Mesenchymal stem cell (in vitro differentiated cells and primary cell): ENCODE measurements at regions not wholly inside any gene's neighbourhood (a gene's known extent, or its start where the extent isn't known, plus 50 kb on each side); places are given as distances from the start of the nearest gene placed in this dataset.

Experiments used
- DNase-seq: peaks from one replicate; pipeline ENCODE4 v3.0.0-alpha.2; 2013
- H2AFZ ChIP-seq: one replicate; pipeline ENCODE4 v1.6.1; 2013; ENCODE audit warnings: low read depth, mild to moderate bottlenecking, control low read depth, inconsistent platforms, low read length, moderate library complexity
- H2AK5ac ChIP-seq: 2 replicates; pipeline ENCODE4 v1.6.1; 2013; ENCODE audit warnings: low read length, moderate library complexity, mild to moderate bottlenecking, inconsistent platforms; ENCODE audit not compliant: severe bottlenecking
- H2BK120ac ChIP-seq: one replicate; pipeline ENCODE4 v1.6.1; 2013; ENCODE audit warnings: low read depth, mild to moderate bottlenecking, inconsistent platforms, low read length, moderate library complexity
- H2BK12ac ChIP-seq, 2 experiments: one replicate each; pipeline ENCODE4 v1.6.1; 2013; ENCODE audit warnings: inconsistent platforms in 2 of 2, low read length in 2 of 2, mild to moderate bottlenecking in 2 of 2, moderate library complexity in 2 of 2, control low read depth in 1 of 2
- H2BK15ac ChIP-seq: one replicate; pipeline ENCODE4 v1.6.1; 2013; ENCODE audit warnings: mild to moderate bottlenecking, low read depth, inconsistent platforms; ENCODE audit not compliant: poor library complexity, severe bottlenecking
- H2BK5ac ChIP-seq: 2 replicates; pipeline ENCODE4 v1.6.1; 2013; ENCODE audit warnings: low read depth, mild to moderate bottlenecking, low read length, control low read depth, inconsistent platforms; ENCODE audit not compliant: poor library complexity, severe bottlenecking
- H3K14ac ChIP-seq, 2 experiments: one replicate each; pipeline ENCODE4 v1.6.1; 2013; ENCODE audit warnings: inconsistent platforms in 2 of 2, low read length in 2 of 2, control low read depth in 1 of 2, mild to moderate bottlenecking in 1 of 2, moderate library complexity in 1 of 2
- H3K18ac ChIP-seq, 2 experiments: one replicate each; pipeline ENCODE4 v1.6.1; 2013; ENCODE audit warnings: inconsistent platforms in 2 of 2, low read length in 2 of 2, control low read depth in 1 of 2, low read depth in 1 of 2, mild to moderate bottlenecking in 1 of 2
- H3K23ac ChIP-seq, 2 experiments: one replicate each; pipeline ENCODE4 v1.6.1; 2013; ENCODE audit warnings: inconsistent platforms in 2 of 2, low read length in 2 of 2, mild to moderate bottlenecking in 2 of 2, moderate library complexity in 2 of 2, control low read depth in 1 of 2
- H3K27ac ChIP-seq: 2 replicates; pipeline ENCODE4 v1.5.1; 2013; ENCODE audit warnings: mild to moderate bottlenecking, moderate library complexity, low read length, control low read depth, inconsistent platforms; ENCODE audit not compliant: poor library complexity, severe bottlenecking
- H3K27me3 ChIP-seq, 2 experiments: 2 replicates each; pipeline versions ENCODE4 v1.6.1 to v1.7.0; 2013; ENCODE audit warnings: low read length in 2 of 2, mild to moderate bottlenecking in 2 of 2, moderate library complexity in 2 of 2, control low read depth in 1 of 2, inconsistent platforms in 1 of 2; ENCODE audit not compliant: control insufficient read depth in 1 of 2, insufficient read depth in 1 of 2
- H3K36me3 ChIP-seq, 2 experiments: 2 replicates each; pipeline versions ENCODE4 v1.6.1 to v1.7.0; 2013; ENCODE audit warnings: low read length in 2 of 2, control low read depth in 1 of 2, inconsistent platforms in 1 of 2, low read depth in 1 of 2, mild to moderate bottlenecking in 1 of 2; ENCODE audit not compliant: insufficient read depth in 2 of 2, control insufficient read depth in 1 of 2
- H3K4ac ChIP-seq, 2 experiments: one replicate each; pipeline ENCODE4 v1.6.1; 2013; ENCODE audit warnings: inconsistent platforms in 2 of 2, low read length in 2 of 2, mild to moderate bottlenecking in 2 of 2, moderate library complexity in 2 of 2, control low read depth in 1 of 2, low read depth in 1 of 2
- H3K4me1 ChIP-seq: 2 replicates; pipeline ENCODE4 v1.6.1; 2013; ENCODE audit warnings: low read depth, low read length, control low read depth; ENCODE audit not compliant: control insufficient read depth, insufficient read depth
- H3K4me2 ChIP-seq: 2 replicates; pipeline ENCODE4 v1.6.1; 2013; ENCODE audit warnings: low read length, mild to moderate bottlenecking, inconsistent platforms; ENCODE audit not compliant: poor library complexity, severe bottlenecking
- H3K4me3 ChIP-seq, 2 experiments: 2 replicates each; pipeline versions ENCODE4 v1.5.1 to v1.7.0; 2013; ENCODE audit warnings: low read length in 2 of 2, mild to moderate bottlenecking in 2 of 2, control low read depth in 1 of 2, low read depth in 1 of 2; ENCODE audit not compliant: insufficient read depth in 1 of 2
- H3K79me1 ChIP-seq: replicated peaks from 2 replicates; pipeline ENCODE4 v1.6.1; 2013; ENCODE audit warnings: mild to moderate bottlenecking, control low read depth, low read length, inconsistent platforms; ENCODE audit not compliant: poor library complexity, severe bottlenecking
- H3K9ac ChIP-seq: 2 replicates; pipeline ENCODE4 v1.7.0; 2013; ENCODE audit warnings: mild to moderate bottlenecking, low read length, moderate library complexity
- H3K9me3 ChIP-seq: 2 replicates; pipeline ENCODE4 v1.7.0; 2013; ENCODE audit warnings: mild to moderate bottlenecking, low read length; ENCODE audit not compliant: control insufficient read depth
- H4K8ac ChIP-seq: one replicate; pipeline ENCODE4 v1.6.1; 2013; ENCODE audit warnings: inconsistent platforms, mild to moderate bottlenecking, low read length, moderate library complexity
- H4K91ac ChIP-seq: one replicate; pipeline ENCODE4 v1.6.1; 2013; ENCODE audit warnings: mild to moderate bottlenecking, low read length, inconsistent platforms
- WGBS: methylation state at CpG from one replicate; pipeline ENCODE4 v1.1.7; 2013; ENCODE audit warnings: mixed read lengths; 5-methylcytosine and 5-hydroxymethylcytosine counted together

- H3K4ac ChIP-seq = no peak overlapping the region
- H4K8ac ChIP-seq = no peak overlapping the region
- H3K23ac ChIP-seq = no peak overlapping the region
- no peaks in the 10 kb centered on the region for H3K27me3 ChIP-seq
- H2BK12ac ChIP-seq = no peak overlapping the region
- H2BK5ac ChIP-seq = no peak overlapping the region
- no peak overlapping the region for H3K27ac ChIP-seq
- no peak overlapping the region for H3K9ac ChIP-seq
- DNase-seq = no peak
- H3K9me3 ChIP-seq = no peaks in the 10 kb centered on the region
- H4K91ac ChIP-seq = no peak overlapping the region
- H2BK15ac ChIP-seq = no peak overlapping the region
- no peak overlapping the region for H3K18ac ChIP-seq
- H3K14ac ChIP-seq = no peak overlapping the region
- no peak overlapping the region for H3K4me3 ChIP-seq
- H3K36me3 ChIP-seq = no peaks in the 10 kb centered on the region
- H3K4me1 ChIP-seq = no peaks in the 10 kb centered on the region
- no peak overlapping the region for H3K4me2 ChIP-seq
- H2AK5ac ChIP-seq = no peak overlapping the region
- no peak overlapping the region for H2AFZ ChIP-seq
- H2BK120ac ChIP-seq = no peak overlapping the region
- no peaks in the 10 kb centered on the region for H3K79me1 ChIP-seq
- whole genome bisulfite sequencing = no CpG with 5 or more reads among the region's 2 CpGs
Observed at GRCh38 chr9:8168916-8169438, 369.4 kb upstream of the DMAC1 start.

GRCh38 chr9:8160787-8161186 is 361.2 kb upstream of the DMAC1 start:
- H3K36me3 ChIP-seq = no peaks in the 10 kb centered on the region
- no peak overlapping the region for H2BK12ac ChIP-seq
- no peaks in the 10 kb centered on the region for H3K4me1 ChIP-seq
- H3K4me2 ChIP-seq = no peak overlapping the region
- H4K91ac ChIP-seq = no peak overlapping the region
- WGBS = 79% methylated on average over 1 of the region's 1 CpG
- H4K8ac ChIP-seq = no peak overlapping the region
- no peak overlapping the region for H3K27ac ChIP-seq
- no peak overlapping the region for H3K9ac ChIP-seq
- no peak overlapping the region for H2AK5ac ChIP-seq
- H3K23ac ChIP-seq = no peak overlapping the region
- no peak overlapping the region for H2AFZ ChIP-seq
- H3K9me3 ChIP-seq = no peaks in the 10 kb centered on the region
- no peak overlapping the region for H3K14ac ChIP-seq
- no peak overlapping the region for H3K4me3 ChIP-seq
- H3K27me3 ChIP-seq = no peaks in the 10 kb centered on the region
- no peak for DNase-seq
- no peak overlapping the region for H3K4ac ChIP-seq
- no peak overlapping the region for H2BK15ac ChIP-seq
- no peaks in the 10 kb centered on the region for H3K79me1 ChIP-seq
- no peak overlapping the region for H2BK120ac ChIP-seq
- no peak overlapping the region for H3K18ac ChIP-seq
- no peak overlapping the region for H2BK5ac ChIP-seq

- Histone ChIP-seq H3K27ac (no peak overlapping the region), H3K18ac (no peak overlapping the region), H3K27me3 (no peaks in the 10 kb centered on the region), H3K9me3 (no peaks in the 10 kb centered on the region), H3K9ac (no peak overlapping the region), H2AFZ (no peak overlapping the region), H2BK5ac (no peak overlapping the region), H4K8ac (no peak overlapping the region), H3K4me3 (no peak overlapping the region), H3K23ac (no peak overlapping the region), H3K36me3 (no peaks in the 10 kb centered on the region), H2AK5ac (no peak overlapping the region), H3K14ac (no peak overlapping the region), H2BK12ac (no peak overlapping the region), H3K4me2 (no peak overlapping the region), H2BK15ac (no peak overlapping the region), H4K91ac (no peak overlapping the region), H3K4me1 (no peaks in the 10 kb centered on the region), H3K79me1 (no peaks in the 10 kb centered on the region), H2BK120ac (no peak overlapping the region), H3K4ac (no peak overlapping the region)
- DNase-seq = no peak
- WGBS = 71% methylated on average over 1 of the region's 2 CpGs
Observed at GRCh38 chr9:8158574-8158973, 359.0 kb upstream of the DMAC1 start.

- no peak overlapping the region for H2AK5ac ChIP-seq
- H3K4me3 ChIP-seq = no peak overlapping the region
- DNase-seq = no peak
- no peaks in the 10 kb centered on the region for H3K4me1 ChIP-seq
- H2BK5ac ChIP-seq = no peak overlapping the region
- no peak overlapping the region for H2BK12ac ChIP-seq
- no peak overlapping the region for H3K23ac ChIP-seq
- 83% methylated on average over 2 of the region's 3 CpGs for WGBS
- H3K14ac ChIP-seq = no peak overlapping the region
- no peak overlapping the region for H3K27ac ChIP-seq
- no peaks in the 10 kb centered on the region for H3K27me3 ChIP-seq
- no peak overlapping the region for H2AFZ ChIP-seq
- no peak overlapping the region for H3K18ac ChIP-seq
- no peaks in the 10 kb centered on the region for H3K79me1 ChIP-seq
- no peak overlapping the region for H4K8ac ChIP-seq
- H2BK120ac ChIP-seq = no peak overlapping the region
- H4K91ac ChIP-seq = no peak overlapping the region
- no peak overlapping the region for H3K9ac ChIP-seq
- H3K9me3 ChIP-seq = no peaks in the 10 kb centered on the region
- no peak overlapping the region for H2BK15ac ChIP-seq
- H3K4me2 ChIP-seq = no peak overlapping the region
- H3K4ac ChIP-seq = no peak overlapping the region
- H3K36me3 ChIP-seq = no peaks in the 10 kb centered on the region
Observed at GRCh38 chr9:8157683-8158324, 358.2 kb upstream of the DMAC1 start.
